ENCODE measurements at regions not wholly inside any gene's neighbourhood (a gene's known extent, or its start where the extent isn't known, plus 50 kb on each side); places are given as distances from the start of the nearest gene placed in this dataset.

DNA sequence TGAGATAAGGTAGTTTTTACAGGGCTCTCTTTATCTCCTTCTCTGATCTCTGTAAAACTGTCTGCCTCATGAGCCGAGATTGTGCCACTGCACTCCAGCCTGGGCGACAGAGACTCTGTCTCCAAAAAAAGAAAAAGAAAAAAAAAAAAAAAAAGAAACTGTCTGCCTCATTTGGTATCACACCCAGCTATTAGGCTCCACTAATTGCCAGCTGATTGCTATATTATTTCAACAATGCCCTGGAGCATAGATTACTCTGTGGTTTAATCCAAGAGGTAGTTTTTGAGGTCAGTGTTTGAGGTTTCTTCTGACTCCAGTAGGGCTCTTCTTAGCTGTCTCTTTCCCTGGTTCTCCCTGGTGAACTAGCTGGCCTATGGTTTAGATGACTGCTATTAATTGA lies 268.1 kb upstream of the PLPP4 start:
- Mint-ChIP-seq H3K36me3 (ENCODE audit: insufficient read depth) (no peaks in the 10 kb centered on the region), H3K4me1 (ENCODE audit: low read depth) (peaks cover 3% of the 10 kb centered on the region), H3K27ac (no peak overlapping the region), H3K9me3 (ENCODE audit: low read depth) (no peaks in the 10 kb centered on the region), H3K4me3 (ENCODE audit: low read depth) (no peak overlapping the region), H3K27me3 (peaks cover 21% of the 10 kb centered on the region)
- DNase-seq (ENCODE audit: low spot score, unreplicated experiment) = no peak
- TF ChIP-seq, protein P1, sequence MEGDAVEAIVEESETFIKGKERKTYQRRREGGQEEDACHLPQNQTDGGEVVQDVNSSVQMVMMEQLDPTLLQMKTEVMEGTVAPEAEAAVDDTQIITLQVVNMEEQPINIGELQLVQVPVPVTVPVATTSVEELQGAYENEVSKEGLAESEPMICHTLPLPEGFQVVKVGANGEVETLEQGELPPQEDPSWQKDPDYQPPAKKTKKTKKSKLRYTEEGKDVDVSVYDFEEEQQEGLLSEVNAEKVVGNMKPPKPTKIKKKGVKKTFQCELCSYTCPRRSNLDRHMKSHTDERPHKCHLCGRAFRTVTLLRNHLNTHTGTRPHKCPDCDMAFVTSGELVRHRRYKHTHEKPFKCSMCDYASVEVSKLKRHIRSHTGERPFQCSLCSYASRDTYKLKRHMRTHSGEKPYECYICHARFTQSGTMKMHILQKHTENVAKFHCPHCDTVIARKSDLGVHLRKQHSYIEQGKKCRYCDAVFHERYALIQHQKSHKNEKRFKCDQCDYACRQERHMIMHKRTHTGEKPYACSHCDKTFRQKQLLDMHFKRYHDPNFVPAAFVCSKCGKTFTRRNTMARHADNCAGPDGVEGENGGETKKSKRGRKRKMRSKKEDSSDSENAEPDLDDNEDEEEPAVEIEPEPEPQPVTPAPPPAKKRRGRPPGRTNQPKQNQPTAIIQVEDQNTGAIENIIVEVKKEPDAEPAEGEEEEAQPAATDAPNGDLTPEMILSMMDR (IDR thresholded peaks at IDR 0.05; ENCODE audit: unreplicated experiment) = no peak

DNA sequence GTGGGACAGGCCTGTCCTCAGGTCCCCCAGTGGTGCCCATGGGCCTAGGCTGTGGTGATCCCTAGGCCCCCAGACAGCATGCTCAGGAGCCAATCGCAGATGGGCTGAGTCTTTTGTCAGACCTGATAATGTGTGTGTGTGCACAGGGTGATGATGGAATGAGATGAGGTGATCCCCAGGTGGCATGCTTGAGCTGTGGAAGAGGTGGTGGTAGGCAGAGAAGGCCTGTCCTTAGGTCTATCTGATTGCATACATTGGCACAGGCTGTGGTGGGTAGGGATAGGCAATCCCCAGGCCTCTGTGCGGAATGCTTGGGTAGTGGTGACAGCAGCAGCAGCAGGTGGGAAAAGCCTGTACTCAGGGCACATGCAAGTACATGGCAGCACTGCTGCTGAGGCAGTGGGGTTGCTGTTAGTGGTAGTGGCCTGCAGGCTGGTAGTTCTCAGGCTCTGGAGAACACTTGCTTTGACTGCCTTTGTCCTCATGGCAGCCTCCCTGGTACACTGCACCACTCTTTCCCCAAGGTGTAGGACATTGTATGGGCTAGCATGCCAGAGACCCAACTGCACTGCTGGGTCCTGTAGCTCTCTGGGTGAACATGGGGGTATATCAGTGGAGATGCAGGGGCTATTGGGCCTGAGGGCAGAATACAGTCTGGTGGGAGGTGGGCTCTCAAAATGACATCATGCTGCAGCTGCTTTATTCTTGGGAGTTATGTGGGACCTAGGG lies 260.9 kb upstream of the PLPP4 start:
- TF ChIP-seq, protein P1 (IDR thresholded peaks at IDR 0.05; ENCODE audit: unreplicated experiment) = no peak
- no peaks in the 10 kb centered on the region for H3K36me3 Mint-ChIP-seq (ENCODE audit: insufficient read depth)
- peaks cover 3% of the 10 kb centered on the region for H3K4me1 Mint-ChIP-seq (ENCODE audit: low read depth)
- H3K9me3 Mint-ChIP-seq (ENCODE audit: low read depth) = peaks cover 5% of the 10 kb centered on the region
- H3K27ac Mint-ChIP-seq = no peak overlapping the region
- no peaks in the 10 kb centered on the region for H3K27me3 Mint-ChIP-seq
- DNase-seq (ENCODE audit: low spot score, unreplicated experiment) = no peak
- no peak overlapping the region for H3K4me3 Mint-ChIP-seq (ENCODE audit: low read depth)

DNA sequence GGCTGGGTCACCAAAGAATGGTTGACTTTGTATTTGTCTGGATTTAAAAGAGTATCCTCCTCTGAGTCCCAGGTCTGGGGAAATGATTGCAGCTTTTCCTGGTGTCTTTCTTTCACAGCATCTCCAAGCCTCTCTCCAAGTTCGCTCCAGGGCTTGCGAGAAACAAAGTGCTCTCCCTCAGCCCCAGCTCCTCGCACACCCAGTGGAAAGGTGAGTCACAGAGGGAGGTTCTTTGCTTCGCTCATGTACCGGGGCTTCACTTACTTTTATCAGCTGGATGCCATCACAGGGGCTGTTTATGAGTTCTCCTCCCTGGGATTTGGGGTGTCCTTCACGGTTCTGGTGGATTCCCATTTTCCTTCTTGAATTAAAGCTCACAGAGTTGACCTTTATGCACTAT lies 252.2 kb upstream of the PLPP4 start:
- no peak overlapping the region for H3K4me3 Mint-ChIP-seq (ENCODE audit: low read depth)
- H3K27ac Mint-ChIP-seq = no peak overlapping the region
- H3K36me3 Mint-ChIP-seq (ENCODE audit: insufficient read depth) = no peaks in the 10 kb centered on the region
- H3K4me1 Mint-ChIP-seq (ENCODE audit: low read depth) = no peaks in the 10 kb centered on the region
- TF ChIP-seq, protein P1 (IDR thresholded peaks at IDR 0.05; ENCODE audit: unreplicated experiment) = no peak
- no peaks in the 10 kb centered on the region for H3K27me3 Mint-ChIP-seq
- no peak for DNase-seq (ENCODE audit: low spot score, unreplicated experiment)
- no peaks in the 10 kb centered on the region for H3K9me3 Mint-ChIP-seq (ENCODE audit: low read depth)

DNA sequence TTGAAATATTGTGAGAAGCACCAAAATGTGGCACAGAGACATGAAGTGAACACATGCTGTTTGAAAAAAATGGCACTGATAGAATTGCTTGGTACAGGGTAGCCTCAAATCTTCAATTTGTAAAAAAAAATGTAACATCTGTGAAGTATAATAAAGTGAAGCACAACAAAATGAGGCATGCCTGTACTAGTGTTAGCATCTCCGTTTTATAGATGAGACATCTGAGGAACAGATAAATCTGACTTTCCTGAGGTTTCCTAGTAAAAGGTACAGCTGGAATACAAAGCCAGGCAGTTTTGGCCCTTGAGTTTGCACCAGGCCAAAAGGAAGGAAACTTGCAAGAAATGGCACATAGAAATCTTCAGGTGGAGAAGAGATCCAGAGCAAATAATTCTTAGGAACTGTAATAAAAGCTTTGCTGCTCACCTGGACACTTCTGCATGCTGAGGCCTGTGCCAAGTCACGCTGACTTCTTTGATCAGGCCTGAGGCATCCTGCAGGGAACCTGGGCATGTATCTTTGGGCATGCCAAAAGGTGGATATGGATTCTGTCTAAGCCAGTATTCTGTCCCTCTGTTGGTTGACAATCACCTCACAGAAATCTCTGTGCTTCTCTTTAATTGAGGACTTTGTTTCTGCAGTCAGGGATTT lies 251.5 kb upstream of the PLPP4 start:
- TF ChIP-seq, protein P1 (IDR thresholded peaks at IDR 0.05; ENCODE audit: unreplicated experiment) = no peak
- DNase-seq (ENCODE audit: low spot score, unreplicated experiment) = no peak
- H3K27me3 Mint-ChIP-seq = no peaks in the 10 kb centered on the region
- no peaks in the 10 kb centered on the region for H3K36me3 Mint-ChIP-seq (ENCODE audit: insufficient read depth)
- H3K9me3 Mint-ChIP-seq (ENCODE audit: low read depth) = no peaks in the 10 kb centered on the region
- no peak overlapping the region for H3K4me3 Mint-ChIP-seq (ENCODE audit: low read depth)
- no peak overlapping the region for H3K27ac Mint-ChIP-seq
- H3K4me1 Mint-ChIP-seq (ENCODE audit: low read depth) = no peaks in the 10 kb centered on the region

DNA sequence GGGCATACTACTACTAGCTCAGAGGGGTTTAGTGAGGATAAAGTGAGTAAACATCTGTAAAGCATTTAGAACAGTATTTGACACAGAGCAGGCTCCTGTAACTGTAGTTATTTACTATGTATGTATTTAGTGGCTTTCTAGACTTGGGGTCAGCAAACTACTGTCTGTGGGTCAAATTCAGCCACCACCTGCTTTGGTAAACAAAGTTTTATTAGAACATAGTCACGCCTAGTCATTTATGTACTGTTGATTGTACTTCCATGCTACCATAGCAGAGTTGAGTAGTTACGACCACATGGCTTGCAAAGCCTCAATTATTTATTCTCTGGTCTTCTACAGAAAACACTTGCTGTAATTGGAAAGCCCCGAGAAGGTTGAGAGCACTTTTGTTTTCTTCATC lies 248.5 kb upstream of the PLPP4 start:
- H3K27ac Mint-ChIP-seq = no peak overlapping the region

More for the DNA sequence above, 248.5 kb upstream of the PLPP4 start:
- DNase-seq (ENCODE audit: low spot score, unreplicated experiment) = no peak
- Mint-ChIP-seq H3K9me3 (ENCODE audit: low read depth) (no peaks in the 10 kb centered on the region), H3K36me3 (ENCODE audit: insufficient read depth) (no peaks in the 10 kb centered on the region), H3K4me1 (ENCODE audit: low read depth) (no peaks in the 10 kb centered on the region), H3K4me3 (ENCODE audit: low read depth) (no peak overlapping the region), H3K27me3 (no peaks in the 10 kb centered on the region)
- TF ChIP-seq, protein P1 (IDR thresholded peaks at IDR 0.05; ENCODE audit: unreplicated experiment) = no peak

Data from progenitor cell of endocrine pancreas (in vitro differentiated cells).